ENCODE measurements at regions not wholly inside any gene's neighbourhood (a gene's known extent, or its start where the extent isn't known, plus 50 kb on each side); places are given as distances from the start of the nearest gene placed in this dataset.

DNA sequence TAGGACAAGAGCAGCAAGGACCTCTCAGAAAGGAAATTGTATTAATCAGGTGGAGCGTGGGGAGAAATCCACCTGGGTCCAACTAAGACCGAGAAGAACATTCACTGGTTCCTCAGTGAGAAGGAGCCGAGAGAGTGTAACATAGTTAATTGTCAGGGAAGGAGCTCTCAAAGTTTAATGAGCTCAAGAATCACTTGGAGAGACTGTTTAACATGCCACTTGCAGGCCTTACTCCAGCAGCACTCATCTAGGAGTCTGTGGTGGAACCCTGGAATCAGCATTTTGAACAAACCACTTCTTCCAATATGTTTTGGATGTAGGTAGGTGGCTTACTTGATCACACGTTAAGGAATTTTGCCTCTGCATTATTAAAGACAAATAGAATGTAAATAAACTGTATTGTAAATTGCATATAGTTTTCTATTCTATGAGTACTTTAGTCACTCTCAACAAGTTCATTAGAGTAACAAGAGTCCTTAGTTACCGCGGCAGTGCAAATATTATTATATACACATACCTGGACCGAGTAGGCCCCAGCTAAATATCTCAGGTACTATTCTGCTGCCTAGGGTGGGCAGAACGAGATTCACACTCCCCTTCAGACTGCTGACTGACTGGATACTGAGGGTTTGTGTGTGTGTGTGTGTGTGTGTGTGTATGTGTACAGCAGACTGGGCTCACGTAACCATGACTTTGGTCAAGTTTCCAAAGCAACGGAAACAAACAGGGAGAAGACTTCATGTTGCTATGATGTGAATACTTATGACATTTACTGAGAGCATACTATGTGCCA is 203.2 kb upstream of the USP24 start:
- TF ChIP-seq, protein P1, sequence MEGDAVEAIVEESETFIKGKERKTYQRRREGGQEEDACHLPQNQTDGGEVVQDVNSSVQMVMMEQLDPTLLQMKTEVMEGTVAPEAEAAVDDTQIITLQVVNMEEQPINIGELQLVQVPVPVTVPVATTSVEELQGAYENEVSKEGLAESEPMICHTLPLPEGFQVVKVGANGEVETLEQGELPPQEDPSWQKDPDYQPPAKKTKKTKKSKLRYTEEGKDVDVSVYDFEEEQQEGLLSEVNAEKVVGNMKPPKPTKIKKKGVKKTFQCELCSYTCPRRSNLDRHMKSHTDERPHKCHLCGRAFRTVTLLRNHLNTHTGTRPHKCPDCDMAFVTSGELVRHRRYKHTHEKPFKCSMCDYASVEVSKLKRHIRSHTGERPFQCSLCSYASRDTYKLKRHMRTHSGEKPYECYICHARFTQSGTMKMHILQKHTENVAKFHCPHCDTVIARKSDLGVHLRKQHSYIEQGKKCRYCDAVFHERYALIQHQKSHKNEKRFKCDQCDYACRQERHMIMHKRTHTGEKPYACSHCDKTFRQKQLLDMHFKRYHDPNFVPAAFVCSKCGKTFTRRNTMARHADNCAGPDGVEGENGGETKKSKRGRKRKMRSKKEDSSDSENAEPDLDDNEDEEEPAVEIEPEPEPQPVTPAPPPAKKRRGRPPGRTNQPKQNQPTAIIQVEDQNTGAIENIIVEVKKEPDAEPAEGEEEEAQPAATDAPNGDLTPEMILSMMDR (IDR thresholded peaks at IDR 0.05 in 8 of 11, conservative IDR thresholded peaks at IDR 0.05 in 3 of 11) = no peak
- TF ChIP-seq POLR2A (IDR thresholded peaks at IDR 0.05) (no peak), POLR2AphosphoS5 (IDR thresholded peaks at IDR 0.05) (no peak)
